ENCODE measurements at regions not wholly inside any gene's neighbourhood (a gene's known extent, or its start where the extent isn't known, plus 50 kb on each side); places are given as distances from the start of the nearest gene placed in this dataset.

GRCh38 chr5:51990241-51990640, 607.0 kb downstream of the ISL1 start:
- peak; percentile 47; the same call in 2 of the 3 replicates for ATAC-seq
- TF ChIP-seq SNAI2 (CRISPR knock-in tag; IDR thresholded peaks at IDR 0.05): no peak
- TF ChIP-seq ARNTL (CRISPR knock-in tag; IDR thresholded peaks at IDR 0.05; ENCODE audit: borderline replicate concordance, low read depth): no peak
- no peak for TF ChIP-seq TOX (CRISPR knock-in tag; IDR thresholded peaks at IDR 0.05; ENCODE audit: borderline replicate concordance)
- no peak for TF ChIP-seq ZFP30 (CRISPR knock-in tag; IDR thresholded peaks at IDR 0.05)
- TF ChIP-seq PPARA (CRISPR knock-in tag; IDR thresholded peaks at IDR 0.05; ENCODE audit: borderline replicate concordance): no peak

- TF ChIP-seq GLIS3 (CRISPR knock-in tag; IDR thresholded peaks at IDR 0.05): peak; percentile 93; the same call in 1 of the 2 replicates
- no peak for TF ChIP-seq ZFP30 (CRISPR knock-in tag; IDR thresholded peaks at IDR 0.05)
- TF ChIP-seq ISL1 (CRISPR knock-in tag; IDR thresholded peaks at IDR 0.05): peak; percentile 100
- TF ChIP-seq PATZ1 (CRISPR knock-in tag; IDR thresholded peaks at IDR 0.05; ENCODE audit: borderline replicate concordance): peak; percentile 94
- peak; percentile 80; the same call in 1 of the 2 replicates for TF ChIP-seq SNAI2 (CRISPR knock-in tag; IDR thresholded peaks at IDR 0.05)
- TF ChIP-seq CSDC2 (CRISPR knock-in tag; IDR thresholded peaks at IDR 0.05): no peak
- TF ChIP-seq CREB5 (CRISPR knock-in tag; IDR thresholded peaks at IDR 0.05; ENCODE audit: low read depth): peak; percentile 92
- no peak; the same call in 1 of the 2 replicates for TF ChIP-seq RARB (CRISPR knock-in tag; IDR thresholded peaks at IDR 0.05)
- peak; percentile 83; the same call in 1 of the 2 replicates for TF ChIP-seq PPARA (CRISPR knock-in tag; IDR thresholded peaks at IDR 0.05; ENCODE audit: borderline replicate concordance)
- peak; percentile 97 for TF ChIP-seq CSRNP3 (CRISPR knock-in tag; IDR thresholded peaks at IDR 0.05)
- peak; percentile 99 for TF ChIP-seq TCF4 (CRISPR knock-in tag; IDR thresholded peaks at IDR 0.05; ENCODE audit: borderline replicate concordance)
- TF ChIP-seq ZC3H10 (CRISPR knock-in tag; IDR thresholded peaks at IDR 0.05): peak; percentile 78
- TF ChIP-seq ZNF565 (CRISPR knock-in tag; conservative IDR thresholded peaks at IDR 0.05; ENCODE audit: low read depth): peak; percentile 37; the same call in 1 of the 2 replicates
- peak; percentile 71; the same call in 1 of the 2 replicates for TF ChIP-seq ARNTL (CRISPR knock-in tag; IDR thresholded peaks at IDR 0.05; ENCODE audit: borderline replicate concordance, low read depth)
- peak; percentile 90; the same call in 1 of the 2 replicates for TF ChIP-seq POU6F1 (CRISPR knock-in tag; IDR thresholded peaks at IDR 0.05; ENCODE audit: borderline replicate concordance, low read depth)
- peak; percentile 98 for TF ChIP-seq TSHZ2 (CRISPR knock-in tag; IDR thresholded peaks at IDR 0.05)
- 0 out of 2 replicates have a peak, but pooled peaks have one; percentile 41 for TF ChIP-seq ZFP3 (CRISPR knock-in tag; IDR thresholded peaks at IDR 0.05)
- peak; percentile 98 for TF ChIP-seq ESRRG (CRISPR knock-in tag; IDR thresholded peaks at IDR 0.05)
- TF ChIP-seq ZNF70 (CRISPR knock-in tag; IDR thresholded peaks at IDR 0.05): 0 out of 2 replicates have a peak, but pooled peaks have one; percentile 26
- TF ChIP-seq BACH2 (CRISPR knock-in tag; IDR thresholded peaks at IDR 0.05; ENCODE audit: borderline replicate concordance): no peak
- peak; percentile 74; the same call in 1 of the 2 replicates for TF ChIP-seq ZNF8 (CRISPR knock-in tag; IDR thresholded peaks at IDR 0.05)
- TF ChIP-seq TOX (CRISPR knock-in tag; IDR thresholded peaks at IDR 0.05; ENCODE audit: borderline replicate concordance): no peak
- ATAC-seq: peak; percentile 73
Measured at GRCh38 chr5:51990661-51991180, 607.5 kb downstream of the ISL1 start.
